Coronary artery (tissue), 2 donors: ENCODE measurements at regions not wholly inside any gene's neighbourhood (a gene's known extent, or its start where the extent isn't known, plus 50 kb on each side); places are given as distances from the start of the nearest gene placed in this dataset.

ENCODE experiments used
- DNase-seq: peaks from one replicate; pipeline ENCODE4 v3.0.0-alpha.2; 2017; ENCODE audit warnings: low spot score
- H3K27ac ChIP-seq, 2 donors: fragments of 200-600 bp; sonication (generic); one replicate each; pipeline ENCODE4 v1.5.1; 2016 to 2019
- H3K4me3 ChIP-seq: fragments of 200-600 bp; sonication (generic); 2 replicates; pipeline ENCODE4 v1.5.1; 2016; ENCODE audit warnings: mild to moderate bottlenecking, moderate library complexity
- TF ChIP-seq, protein P1 (sequence below): fragments of 200-600 bp; sonication (generic); IDR thresholded peaks from one replicate; pipeline ENCODE4 v1.5.1; 2019; ENCODE audit warnings: antibody characterized with exemption

DNA sequence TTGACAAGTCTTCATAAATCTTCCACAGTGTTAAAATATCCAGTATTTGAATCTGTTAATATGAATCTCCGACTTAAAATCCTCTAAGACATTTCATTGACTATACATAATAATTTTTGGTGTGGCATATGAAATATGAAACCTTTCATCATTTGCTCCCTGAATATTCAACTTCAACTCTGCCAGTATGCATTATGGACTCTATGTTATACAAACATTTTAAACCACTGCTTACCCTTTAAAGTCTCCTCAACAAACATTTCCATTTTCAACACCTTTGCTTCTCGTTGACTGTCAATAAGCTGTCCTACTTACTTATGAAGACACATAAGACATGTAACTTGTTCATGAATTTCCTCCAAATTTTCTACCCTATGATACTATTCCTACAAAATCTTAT is 579.4 kb upstream of the SLITRK6 start:
- DNase-seq, result no peak
- TF ChIP-seq, protein P1, sequence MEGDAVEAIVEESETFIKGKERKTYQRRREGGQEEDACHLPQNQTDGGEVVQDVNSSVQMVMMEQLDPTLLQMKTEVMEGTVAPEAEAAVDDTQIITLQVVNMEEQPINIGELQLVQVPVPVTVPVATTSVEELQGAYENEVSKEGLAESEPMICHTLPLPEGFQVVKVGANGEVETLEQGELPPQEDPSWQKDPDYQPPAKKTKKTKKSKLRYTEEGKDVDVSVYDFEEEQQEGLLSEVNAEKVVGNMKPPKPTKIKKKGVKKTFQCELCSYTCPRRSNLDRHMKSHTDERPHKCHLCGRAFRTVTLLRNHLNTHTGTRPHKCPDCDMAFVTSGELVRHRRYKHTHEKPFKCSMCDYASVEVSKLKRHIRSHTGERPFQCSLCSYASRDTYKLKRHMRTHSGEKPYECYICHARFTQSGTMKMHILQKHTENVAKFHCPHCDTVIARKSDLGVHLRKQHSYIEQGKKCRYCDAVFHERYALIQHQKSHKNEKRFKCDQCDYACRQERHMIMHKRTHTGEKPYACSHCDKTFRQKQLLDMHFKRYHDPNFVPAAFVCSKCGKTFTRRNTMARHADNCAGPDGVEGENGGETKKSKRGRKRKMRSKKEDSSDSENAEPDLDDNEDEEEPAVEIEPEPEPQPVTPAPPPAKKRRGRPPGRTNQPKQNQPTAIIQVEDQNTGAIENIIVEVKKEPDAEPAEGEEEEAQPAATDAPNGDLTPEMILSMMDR, result no peak

DNA sequence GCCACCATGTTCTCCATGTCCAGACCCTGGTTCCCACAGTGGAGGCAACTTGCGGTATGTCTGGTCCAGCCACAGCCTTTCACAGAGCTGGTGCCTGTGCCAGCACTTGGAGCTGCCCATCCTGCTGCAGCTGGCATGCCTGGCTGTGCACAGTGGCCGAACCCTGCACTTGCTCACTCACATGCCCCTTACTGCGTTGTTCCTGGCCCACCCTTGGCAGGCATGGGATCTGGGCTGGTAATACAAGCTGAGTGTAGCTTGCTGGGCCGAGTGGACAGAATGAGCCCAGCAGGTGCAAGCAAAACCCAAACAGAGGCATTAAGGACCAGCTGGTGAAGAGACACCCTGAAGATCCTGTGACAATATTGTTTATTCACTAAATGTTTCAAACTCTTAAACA is 583.9 kb upstream of the SLITRK6 start:
- H3K27ac ChIP-seq, result no peak overlapping the region
- TF ChIP-seq, protein P1, result no peak

More for the DNA sequence above, 579.4 kb upstream of the SLITRK6 start:
- no peak overlapping the region for H3K4me3 ChIP-seq
- H3K27ac ChIP-seq, result no peak overlapping the region

GRCh38 chr13:86383561-86383960 is 584.3 kb upstream of the SLITRK6 start:
- Histone ChIP-seq H3K4me3 (no peak overlapping the region), H3K27ac (no peak overlapping the region)
- no peak for DNase-seq
- TF ChIP-seq, protein P1, result no peak

More for the DNA sequence above, 583.9 kb upstream of the SLITRK6 start:
- DNase-seq, result no peak
- no peak overlapping the region for H3K4me3 ChIP-seq

DNA sequence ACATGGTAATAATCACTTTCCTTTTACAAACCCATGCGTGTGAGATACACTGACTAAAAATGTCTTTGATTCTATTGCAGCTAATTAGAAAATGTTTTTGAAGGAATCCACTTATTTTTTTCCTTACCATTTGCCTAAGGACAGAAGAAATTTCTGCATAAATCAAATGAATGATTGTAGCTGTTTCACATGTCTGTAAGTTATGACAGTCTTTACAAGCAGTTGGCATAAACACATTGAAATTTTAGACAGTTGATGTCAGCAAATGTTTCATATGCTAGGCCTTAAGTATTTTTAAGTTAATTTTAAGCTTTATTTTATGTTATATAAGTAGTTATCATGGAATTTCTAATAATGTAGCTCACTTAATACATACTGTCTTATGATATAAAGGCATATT is 598.4 kb upstream of the SLITRK6 start:
- no peak overlapping the region for H3K4me3 ChIP-seq
- TF ChIP-seq, protein P1, result no peak

GRCh38 chr13:86399572-86399971 is 600.4 kb upstream of the SLITRK6 start:
- DNase-seq, result no peak
- no peak overlapping the region for H3K4me3 ChIP-seq
- TF ChIP-seq, protein P1, result no peak
- H3K27ac ChIP-seq, result no peak overlapping the region

More for the DNA sequence above, 598.4 kb upstream of the SLITRK6 start:
- no peak for DNase-seq
- H3K27ac ChIP-seq, result no peak overlapping the region

DNA sequence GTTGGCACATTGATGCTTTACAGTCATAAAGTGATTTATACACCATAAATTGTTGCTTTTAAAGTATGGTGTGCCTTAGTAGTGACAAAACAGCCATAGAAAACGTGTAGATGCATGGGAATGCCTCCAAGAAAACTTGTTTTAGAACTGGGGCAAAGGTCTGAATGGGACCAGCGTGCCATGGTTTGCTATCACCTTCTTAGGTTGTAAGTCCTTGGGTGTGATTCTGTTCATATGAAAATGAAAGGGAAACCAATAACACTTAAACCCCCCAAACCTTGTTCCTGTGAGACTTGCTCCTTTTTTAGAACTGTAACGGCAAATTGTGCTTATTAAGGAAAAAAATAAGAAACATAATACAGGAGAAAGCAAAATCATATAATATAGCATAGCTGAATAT is 603.3 kb upstream of the SLITRK6 start:
- Histone ChIP-seq H3K27ac (no peak overlapping the region), H3K4me3 (no peak overlapping the region)
- no peak for DNase-seq
- TF ChIP-seq, protein P1, result no peak

DNA sequence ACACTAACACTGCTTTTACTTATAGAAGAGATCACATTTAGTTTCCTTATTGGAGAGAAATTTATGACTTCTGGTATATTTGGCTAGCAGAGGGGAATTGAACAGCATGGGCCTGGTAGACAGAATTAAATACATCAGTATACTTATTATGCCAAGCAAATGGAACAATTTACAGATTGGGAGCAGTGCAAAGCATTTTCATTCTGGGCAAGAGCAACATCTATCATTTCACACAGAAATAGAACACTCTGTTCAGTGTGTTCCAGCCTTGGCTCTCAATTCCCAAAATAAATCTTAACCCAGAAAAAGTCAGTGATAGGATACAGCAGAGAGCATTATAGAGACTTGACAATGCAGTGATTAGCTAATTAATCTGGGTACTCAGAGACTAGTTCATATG is 604.0 kb upstream of the SLITRK6 start:
- no peak overlapping the region for H3K4me3 ChIP-seq
- DNase-seq, result no peak
- no peak overlapping the region for H3K27ac ChIP-seq
- TF ChIP-seq, protein P1, result no peak
